GM20000 (cell line): ENCODE measurements at regions not wholly inside any gene's neighbourhood (a gene's known extent, or its start where the extent isn't known, plus 50 kb on each side); places are given as distances from the start of the nearest gene placed in this dataset.

ENCODE experiments used
- DNase-seq: peaks from one replicate; pipeline ENCODE4 v3.0.0; 2012; ENCODE audit warnings: low spot score
- TF ChIP-seq, protein P1 (sequence below): IDR thresholded peaks from 2 replicates; pipeline ENCODE4 v1.5.1; 2012; ENCODE audit warnings: mild to moderate bottlenecking, control low read depth; ENCODE audit errors: extremely low read depth, missing control alignments

DNA sequence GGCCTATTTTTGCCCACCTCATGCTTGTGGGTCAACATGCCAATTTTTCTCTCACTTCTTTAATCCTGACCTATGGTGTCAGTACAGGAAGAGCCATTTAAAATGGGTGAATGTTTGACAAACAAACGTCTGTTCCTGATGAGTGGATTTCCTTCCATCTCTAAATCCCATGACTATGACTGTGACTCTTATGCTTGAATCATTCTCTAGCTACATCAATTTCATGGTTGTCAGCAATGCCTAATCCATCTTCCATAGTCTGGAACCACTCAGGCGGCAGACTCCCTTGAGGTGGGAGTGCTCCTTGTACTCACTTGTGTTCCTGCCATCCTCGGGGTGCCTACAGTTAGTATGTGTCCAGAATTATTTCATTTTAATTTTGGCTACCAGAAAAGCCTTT, 194.9 kb upstream of the RPS6KA3 start:
- no peak for DNase-seq
- TF ChIP-seq, protein P1, sequence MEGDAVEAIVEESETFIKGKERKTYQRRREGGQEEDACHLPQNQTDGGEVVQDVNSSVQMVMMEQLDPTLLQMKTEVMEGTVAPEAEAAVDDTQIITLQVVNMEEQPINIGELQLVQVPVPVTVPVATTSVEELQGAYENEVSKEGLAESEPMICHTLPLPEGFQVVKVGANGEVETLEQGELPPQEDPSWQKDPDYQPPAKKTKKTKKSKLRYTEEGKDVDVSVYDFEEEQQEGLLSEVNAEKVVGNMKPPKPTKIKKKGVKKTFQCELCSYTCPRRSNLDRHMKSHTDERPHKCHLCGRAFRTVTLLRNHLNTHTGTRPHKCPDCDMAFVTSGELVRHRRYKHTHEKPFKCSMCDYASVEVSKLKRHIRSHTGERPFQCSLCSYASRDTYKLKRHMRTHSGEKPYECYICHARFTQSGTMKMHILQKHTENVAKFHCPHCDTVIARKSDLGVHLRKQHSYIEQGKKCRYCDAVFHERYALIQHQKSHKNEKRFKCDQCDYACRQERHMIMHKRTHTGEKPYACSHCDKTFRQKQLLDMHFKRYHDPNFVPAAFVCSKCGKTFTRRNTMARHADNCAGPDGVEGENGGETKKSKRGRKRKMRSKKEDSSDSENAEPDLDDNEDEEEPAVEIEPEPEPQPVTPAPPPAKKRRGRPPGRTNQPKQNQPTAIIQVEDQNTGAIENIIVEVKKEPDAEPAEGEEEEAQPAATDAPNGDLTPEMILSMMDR, result no peak

DNA sequence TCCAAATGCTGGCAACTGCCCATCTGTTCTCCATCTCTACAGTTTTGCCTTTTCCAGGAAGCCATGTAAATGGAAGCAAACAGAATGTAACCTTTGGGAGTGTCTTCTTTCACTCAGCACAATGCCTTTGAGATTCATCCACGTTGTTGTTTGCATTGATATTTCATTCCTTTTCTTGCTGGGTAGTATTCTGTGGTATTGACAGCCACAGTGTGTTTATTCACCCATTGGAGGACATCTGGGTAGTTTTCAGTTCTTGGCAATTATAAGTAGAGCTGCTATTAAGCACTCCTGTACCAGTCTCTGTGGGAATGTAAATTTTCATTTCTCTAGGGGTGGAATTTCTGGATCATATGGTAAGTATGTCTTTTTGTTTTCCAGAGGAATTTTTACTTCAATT, 194.3 kb upstream of the RPS6KA3 start:
- TF ChIP-seq, protein P1, result no peak
- no peak for DNase-seq

DNA sequence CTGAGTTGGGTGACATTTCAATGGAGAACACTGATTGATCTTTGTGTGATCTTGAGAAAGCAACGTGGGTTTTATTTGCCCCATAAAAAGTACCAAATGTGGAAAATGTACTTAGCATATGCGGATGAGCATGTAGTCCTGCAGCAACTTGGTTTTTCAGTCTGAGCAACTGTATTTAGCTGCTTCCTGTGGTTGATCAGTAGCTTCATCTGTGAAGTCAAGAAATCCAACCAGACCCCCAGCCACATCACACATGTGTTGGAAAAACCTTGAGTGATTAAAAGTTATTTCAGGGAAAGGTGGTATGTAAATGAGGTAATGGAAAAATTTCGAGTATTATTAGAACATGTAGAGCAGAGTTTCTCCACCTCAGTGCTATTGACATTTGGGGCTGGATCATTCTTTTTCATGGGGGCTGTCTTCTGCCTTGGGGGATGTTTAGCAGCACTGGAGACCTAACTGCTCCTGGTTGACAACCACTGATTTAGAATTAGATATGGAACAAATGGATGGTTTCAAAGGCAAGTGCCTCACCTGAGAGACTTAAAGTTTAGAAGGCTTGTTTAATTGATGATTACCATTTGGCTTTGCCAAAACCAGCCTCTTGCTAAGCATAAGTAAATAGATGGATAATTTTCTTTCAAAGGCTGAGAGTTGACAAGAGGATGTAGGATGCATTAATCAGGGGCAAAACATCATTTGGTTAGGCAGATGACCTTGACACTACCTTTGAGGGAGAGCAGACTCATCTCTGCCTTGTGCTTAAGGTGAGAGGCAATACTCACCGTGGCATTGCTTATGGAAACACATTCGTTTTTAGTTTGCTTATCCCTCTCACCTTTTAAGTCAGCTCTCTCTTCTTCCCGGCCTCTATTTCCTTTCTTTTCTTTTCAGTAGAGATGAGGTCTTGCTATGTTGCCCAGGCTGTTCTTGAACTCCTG, 193.0 kb upstream of the RPS6KA3 start:
- TF ChIP-seq, protein P1, result no peak
- DNase-seq, result no peak

DNA sequence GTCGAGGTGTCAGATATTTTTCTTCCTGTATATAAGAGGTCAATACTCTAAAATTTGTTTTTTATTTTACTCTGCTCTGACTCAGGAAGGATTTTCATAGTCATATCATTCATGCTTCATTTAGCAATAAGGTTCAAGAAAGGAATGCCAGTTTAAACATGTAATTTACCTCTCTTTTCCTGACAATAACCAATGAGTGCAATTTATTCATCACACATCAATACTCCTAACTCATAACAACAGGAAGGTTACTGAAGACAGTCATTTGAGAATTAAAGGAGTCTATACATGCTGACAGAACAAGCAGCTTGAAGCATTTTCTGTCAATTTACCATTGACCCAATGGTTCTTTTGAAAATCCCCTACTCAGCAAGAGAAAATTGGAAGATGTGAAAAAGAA, 190.3 kb upstream of the RPS6KA3 start:
- no peak for DNase-seq
- TF ChIP-seq, protein P1, result no peak

DNA sequence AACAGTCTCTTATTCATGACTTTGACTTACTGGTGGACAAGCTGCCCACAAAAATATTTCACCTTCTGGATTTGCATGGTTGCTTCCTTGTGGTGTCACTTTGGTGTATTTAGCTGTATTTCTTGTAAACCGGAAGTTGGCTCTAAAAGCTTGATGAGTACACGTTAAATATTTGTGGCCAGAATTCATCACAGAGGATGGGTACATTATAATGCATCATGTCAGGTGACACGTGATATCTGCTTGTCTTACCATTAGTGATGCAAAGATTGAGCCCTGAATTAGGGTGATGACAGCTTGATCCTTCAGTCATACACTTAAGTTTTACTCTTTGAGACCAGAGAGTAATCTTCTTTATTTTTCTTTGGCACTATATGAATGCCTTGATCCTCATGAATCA, 188.3 kb upstream of the RPS6KA3 start:
- TF ChIP-seq, protein P1, result no peak

DNA sequence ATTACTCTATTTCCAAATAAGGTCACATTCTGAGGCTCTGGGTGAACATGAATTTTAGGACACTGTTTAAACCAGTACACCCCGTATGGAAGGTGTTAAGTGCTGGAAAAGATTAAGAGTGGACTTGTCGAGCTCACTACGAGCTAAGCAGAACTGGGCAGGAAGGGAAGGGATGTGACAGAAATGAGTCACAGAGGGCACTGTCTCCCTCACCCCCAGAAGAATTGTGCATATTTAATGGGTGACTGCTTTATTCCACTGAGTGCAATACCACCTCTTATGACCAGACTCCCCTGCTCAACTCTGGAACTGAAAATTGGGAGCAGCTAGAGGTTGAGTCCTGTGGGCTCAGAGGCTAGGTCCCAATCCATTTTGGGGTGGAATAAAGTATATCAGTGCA, 187.4 kb upstream of the RPS6KA3 start:
- no peak for DNase-seq
- TF ChIP-seq, protein P1, result no peak

More for the DNA sequence above, 188.3 kb upstream of the RPS6KA3 start:
- no peak for DNase-seq

DNA sequence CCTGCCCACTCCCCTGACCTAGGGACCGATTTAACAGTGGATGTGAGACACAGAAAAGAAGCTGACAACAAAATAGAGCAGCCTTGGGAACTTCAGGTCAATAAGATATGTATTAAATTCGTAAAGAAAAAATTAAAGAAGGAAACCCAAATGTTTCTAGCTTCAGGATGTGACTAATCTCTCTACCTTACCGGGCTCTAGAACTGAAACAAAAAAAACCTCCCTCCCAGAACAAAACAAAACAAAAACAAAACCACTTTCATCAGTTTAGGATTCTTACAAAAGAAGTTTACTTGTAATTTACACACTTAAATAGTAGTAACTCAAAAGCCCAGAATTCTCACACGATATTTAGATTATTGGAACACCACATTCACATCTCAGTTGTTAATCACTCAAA, 185.8 kb upstream of the RPS6KA3 start:
- TF ChIP-seq, protein P1, result no peak
- DNase-seq, result no peak
